GM21786 (cell line): ENCODE measurements at regions not wholly inside any gene's neighbourhood (a gene's known extent, or its start where the extent isn't known, plus 50 kb on each side); places are given as distances from the start of the nearest gene placed in this dataset.

ENCODE experiments used
- ATAC-seq: cut with Tn5 transposase; IDR thresholded peaks from one replicate; pipeline ENCODE4 v1.9.1; 2021; ENCODE audit not compliant: unreplicated experiment

- no peak for ATAC-seq
Observed at GRCh38 chr12:42695490-42695995, 106.0 kb upstream of the PRICKLE1 start.

- no peak for ATAC-seq
Observed at GRCh38 chr12:42692749-42693148, 103.2 kb upstream of the PRICKLE1 start.

- ATAC-seq: no peak
Observed at GRCh38 chr12:42691991-42692557, 102.5 kb upstream of the PRICKLE1 start.

- ATAC-seq: no peak
Observed at GRCh38 chr12:42690264-42690663, 100.7 kb upstream of the PRICKLE1 start.

- no peak for ATAC-seq
Observed at GRCh38 chr12:42689699-42690098, 100.2 kb upstream of the PRICKLE1 start.

- ATAC-seq: no peak
Observed at GRCh38 chr12:42686514-42687172, 97.1 kb upstream of the PRICKLE1 start.

- no peak for ATAC-seq
Observed at GRCh38 chr12:42684802-42685071, 95.2 kb upstream of the PRICKLE1 start.

GRCh38 chr12:42683933-42684801, 94.6 kb upstream of the PRICKLE1 start:
- no peak for ATAC-seq

GRCh38 chr12:42683266-42683665, 93.7 kb upstream of the PRICKLE1 start:
- ATAC-seq: no peak

- ATAC-seq: no peak
Observed at GRCh38 chr12:42679466-42679865, 89.9 kb upstream of the PRICKLE1 start.

- no peak for ATAC-seq
Observed at GRCh38 chr12:42677461-42677860, 87.9 kb upstream of the PRICKLE1 start.

- no peak for ATAC-seq
Observed at GRCh38 chr12:42673535-42673934, 84.0 kb upstream of the PRICKLE1 start.

- no peak for ATAC-seq
Observed at GRCh38 chr12:42670719-42671118, 81.2 kb upstream of the PRICKLE1 start.

- ATAC-seq: no peak
Observed at GRCh38 chr12:42669553-42669952, 80.0 kb upstream of the PRICKLE1 start.

- ATAC-seq: no peak
Observed at GRCh38 chr12:42666671-42667243, 77.2 kb upstream of the PRICKLE1 start.

- ATAC-seq: no peak
Observed at GRCh38 chr12:42663621-42664020, 74.1 kb upstream of the PRICKLE1 start.

GRCh38 chr12:42660968-42661937, 71.7 kb upstream of the PRICKLE1 start:
- no peak for ATAC-seq

GRCh38 chr12:42660117-42660516, 70.6 kb upstream of the PRICKLE1 start:
- no peak for ATAC-seq

GRCh38 chr12:42652048-42652447, 62.5 kb upstream of the PRICKLE1 start:
- no peak for ATAC-seq

- ATAC-seq: no peak
Observed at GRCh38 chr12:42648061-42648460, 58.5 kb upstream of the PRICKLE1 start.
